Osteocyte (in vitro differentiated cells): ENCODE measurements at regions not wholly inside any gene's neighbourhood (a gene's known extent, or its start where the extent isn't known, plus 50 kb on each side); places are given as distances from the start of the nearest gene placed in this dataset.
"Not testable (repeated sequence)": the region's sequence is repeated elsewhere in the genome, so short reads cannot be mapped to it uniquely, and the experiment has no call there.

Source experiments
- DNase-seq: peaks from one replicate; pipeline ENCODE4 v3.0.0; 2021; ENCODE audit warnings: mixed read lengths; ENCODE audit not compliant: unreplicated experiment; ENCODE audit errors: extremely low spot score
- H3K27ac Mint-ChIP-seq: one replicate; pipeline ENCODE4 v1.8.0; 2021; ENCODE audit warnings: mild to moderate bottlenecking, mixed read lengths; ENCODE audit not compliant: unreplicated experiment
- H3K27me3 Mint-ChIP-seq: one replicate; pipeline ENCODE4 v1.8.0; 2021; ENCODE audit warnings: mixed read lengths; ENCODE audit not compliant: unreplicated experiment
- H3K36me3 Mint-ChIP-seq: one replicate; pipeline ENCODE4 v1.8.0; 2021; ENCODE audit warnings: mixed read lengths; ENCODE audit not compliant: unreplicated experiment
- H3K4me1 Mint-ChIP-seq: one replicate; pipeline ENCODE4 v1.8.0; 2021; ENCODE audit warnings: mixed read lengths; ENCODE audit not compliant: unreplicated experiment
- H3K4me3 Mint-ChIP-seq: one replicate; pipeline ENCODE4 v1.8.0; 2021; ENCODE audit warnings: mild to moderate bottlenecking, moderate library complexity, mixed read lengths; ENCODE audit not compliant: unreplicated experiment
- H3K9me3 Mint-ChIP-seq: one replicate; pipeline ENCODE4 v1.8.0; 2021; ENCODE audit warnings: mixed read lengths; ENCODE audit not compliant: unreplicated experiment
- TF ChIP-seq, protein P1 (sequence below): fragments of 200-600 bp; sonication (generic); IDR thresholded peaks from 2 replicates; pipeline ENCODE4 v1.5.0; 2021; ENCODE audit warnings: antibody characterized with exemption, mild to moderate bottlenecking, moderate library complexity

DNA sequence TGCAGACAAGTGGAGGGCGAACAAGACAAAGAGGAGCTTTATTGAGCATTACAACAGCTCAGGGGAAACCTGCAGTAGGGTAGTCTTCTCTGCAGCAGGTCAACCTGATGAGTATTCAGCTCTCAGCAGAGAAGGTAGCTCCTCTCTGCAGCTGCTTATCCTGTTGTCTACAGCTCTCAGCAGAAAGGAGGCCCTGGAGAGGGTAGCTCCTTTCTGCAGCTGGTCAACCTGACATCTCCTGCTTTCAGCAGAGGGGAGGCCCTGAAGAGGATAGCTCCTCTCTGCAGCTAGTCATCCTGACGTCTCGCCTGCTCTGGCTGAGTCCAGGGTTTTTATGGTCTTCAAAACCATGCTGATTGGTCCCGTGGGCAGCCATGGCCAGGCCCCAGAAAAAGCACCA lies 113.6 kb downstream of the CD24 start:
- H3K27ac Mint-ChIP-seq = no peak overlapping the region
- H3K4me1 Mint-ChIP-seq = no peaks in the 10 kb centered on the region
- H3K27me3 Mint-ChIP-seq = no peaks in the 10 kb centered on the region
- TF ChIP-seq, protein P1, sequence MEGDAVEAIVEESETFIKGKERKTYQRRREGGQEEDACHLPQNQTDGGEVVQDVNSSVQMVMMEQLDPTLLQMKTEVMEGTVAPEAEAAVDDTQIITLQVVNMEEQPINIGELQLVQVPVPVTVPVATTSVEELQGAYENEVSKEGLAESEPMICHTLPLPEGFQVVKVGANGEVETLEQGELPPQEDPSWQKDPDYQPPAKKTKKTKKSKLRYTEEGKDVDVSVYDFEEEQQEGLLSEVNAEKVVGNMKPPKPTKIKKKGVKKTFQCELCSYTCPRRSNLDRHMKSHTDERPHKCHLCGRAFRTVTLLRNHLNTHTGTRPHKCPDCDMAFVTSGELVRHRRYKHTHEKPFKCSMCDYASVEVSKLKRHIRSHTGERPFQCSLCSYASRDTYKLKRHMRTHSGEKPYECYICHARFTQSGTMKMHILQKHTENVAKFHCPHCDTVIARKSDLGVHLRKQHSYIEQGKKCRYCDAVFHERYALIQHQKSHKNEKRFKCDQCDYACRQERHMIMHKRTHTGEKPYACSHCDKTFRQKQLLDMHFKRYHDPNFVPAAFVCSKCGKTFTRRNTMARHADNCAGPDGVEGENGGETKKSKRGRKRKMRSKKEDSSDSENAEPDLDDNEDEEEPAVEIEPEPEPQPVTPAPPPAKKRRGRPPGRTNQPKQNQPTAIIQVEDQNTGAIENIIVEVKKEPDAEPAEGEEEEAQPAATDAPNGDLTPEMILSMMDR = no peak
- DNase-seq = no peak
- H3K4me3 Mint-ChIP-seq = no peak overlapping the region
- H3K36me3 Mint-ChIP-seq = no peaks in the 10 kb centered on the region
- peaks cover 6% of the 10 kb centered on the region for H3K9me3 Mint-ChIP-seq

GRCh38 chr6:106858653-106859092 lies 115.9 kb downstream of the CD24 start:
- Mint-ChIP-seq H3K9me3 (peaks cover 6% of the 10 kb centered on the region), H3K27ac (no peak overlapping the region), H3K4me3 (no peak overlapping the region), H3K27me3 (peaks cover 6% of the 10 kb centered on the region), H3K4me1 (no peaks in the 10 kb centered on the region), H3K36me3 (no peaks in the 10 kb centered on the region)
- TF ChIP-seq, protein P1 = no peak
- DNase-seq = no peak

DNA sequence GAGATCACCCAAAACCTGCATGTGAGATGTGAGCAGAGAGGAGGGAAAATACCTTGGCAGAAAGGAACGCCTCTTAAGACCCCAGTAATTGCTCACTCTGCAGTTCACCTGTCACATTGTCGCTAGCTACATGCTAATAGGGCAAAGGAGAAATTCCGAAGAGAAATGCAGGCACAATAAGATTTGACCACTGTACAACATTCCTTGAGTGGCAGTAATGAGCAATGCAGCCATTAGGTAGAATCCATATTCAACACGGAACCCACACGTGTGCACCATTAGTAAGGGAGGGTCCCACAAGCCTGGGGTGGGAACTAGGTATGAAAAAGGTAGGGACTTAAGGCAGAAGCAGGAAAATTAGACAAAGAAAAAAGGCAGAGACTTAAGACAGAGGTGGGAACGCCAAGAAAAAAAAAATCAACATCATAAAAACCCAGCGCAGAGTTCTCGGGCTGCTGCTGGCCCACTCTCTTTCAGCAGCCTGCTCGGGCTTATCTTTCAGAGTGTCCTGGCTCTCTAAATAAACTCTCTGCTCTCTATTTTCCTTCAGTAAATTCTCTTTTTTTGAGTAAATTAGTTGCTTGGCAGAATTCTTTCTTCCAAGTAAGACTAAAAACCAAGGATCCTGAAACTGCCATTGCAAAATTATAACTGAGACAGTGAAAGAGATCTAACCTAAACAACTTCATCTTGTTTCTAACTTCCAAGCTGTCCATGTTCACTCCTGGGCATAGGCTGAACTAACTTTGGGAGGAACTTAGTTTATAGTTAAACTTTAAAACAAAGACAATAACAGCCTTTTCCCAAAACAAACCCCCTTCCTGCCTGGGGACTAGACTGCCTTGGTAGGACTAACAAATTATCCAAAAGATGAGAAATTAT lies 116.5 kb downstream of the CD24 start:
- no peak for DNase-seq
- Mint-ChIP-seq H3K4me3 (no peak overlapping the region), H3K27ac (no peak overlapping the region), H3K4me1 (no peaks in the 10 kb centered on the region), H3K36me3 (no peaks in the 10 kb centered on the region), H3K27me3 (peaks cover 6% of the 10 kb centered on the region), H3K9me3 (peaks cover 6% of the 10 kb centered on the region)
- TF ChIP-seq, protein P1 = no peak

DNA sequence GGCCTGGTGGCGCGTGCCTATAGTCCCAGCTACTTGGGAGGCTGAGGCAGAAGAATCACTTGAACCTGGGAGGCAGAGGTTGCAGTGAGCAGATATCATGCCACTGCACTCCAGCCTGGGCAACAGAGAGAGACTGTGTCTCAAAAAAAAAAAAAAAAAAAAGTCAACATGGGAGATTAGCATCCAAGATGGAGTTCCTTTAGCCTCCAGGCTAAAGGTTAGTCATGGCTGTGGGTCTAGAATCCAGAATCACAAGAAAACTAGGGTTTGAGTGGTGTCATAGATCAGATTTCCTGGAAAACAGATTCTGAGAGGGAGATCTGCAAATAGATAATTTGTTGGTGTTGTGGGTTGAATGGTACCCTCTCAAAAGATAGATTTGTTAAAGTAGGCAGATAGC lies 117.2 kb downstream of the CD24 start:
- H3K4me1 Mint-ChIP-seq, H3K27me3 Mint-ChIP-seq, DNase-seq, H3K9me3 Mint-ChIP-seq, H3K27ac Mint-ChIP-seq, H3K4me3 Mint-ChIP-seq, H3K36me3 Mint-ChIP-seq: not testable (repeated sequence)

GRCh38 chr6:106856227-106856874 lies 118.2 kb downstream of the CD24 start:
- DNase-seq = no peak
- Mint-ChIP-seq H3K9me3 (peaks cover 5% of the 10 kb centered on the region), H3K4me3 (no peak overlapping the region), H3K27me3 (peaks cover 6% of the 10 kb centered on the region), H3K36me3 (no peaks in the 10 kb centered on the region), H3K27ac (no peak overlapping the region), H3K4me1 (no peaks in the 10 kb centered on the region)
- TF ChIP-seq, protein P1 = no peak
